ENCODE measurements at regions not wholly inside any gene's neighbourhood (a gene's known extent, or its start where the extent isn't known, plus 50 kb on each side); places are given as distances from the start of the nearest gene placed in this dataset.
"Not testable (repeated sequence)": the region's sequence is repeated elsewhere in the genome, so short reads cannot be mapped to it uniquely, and the experiment has no call there.

DNA sequence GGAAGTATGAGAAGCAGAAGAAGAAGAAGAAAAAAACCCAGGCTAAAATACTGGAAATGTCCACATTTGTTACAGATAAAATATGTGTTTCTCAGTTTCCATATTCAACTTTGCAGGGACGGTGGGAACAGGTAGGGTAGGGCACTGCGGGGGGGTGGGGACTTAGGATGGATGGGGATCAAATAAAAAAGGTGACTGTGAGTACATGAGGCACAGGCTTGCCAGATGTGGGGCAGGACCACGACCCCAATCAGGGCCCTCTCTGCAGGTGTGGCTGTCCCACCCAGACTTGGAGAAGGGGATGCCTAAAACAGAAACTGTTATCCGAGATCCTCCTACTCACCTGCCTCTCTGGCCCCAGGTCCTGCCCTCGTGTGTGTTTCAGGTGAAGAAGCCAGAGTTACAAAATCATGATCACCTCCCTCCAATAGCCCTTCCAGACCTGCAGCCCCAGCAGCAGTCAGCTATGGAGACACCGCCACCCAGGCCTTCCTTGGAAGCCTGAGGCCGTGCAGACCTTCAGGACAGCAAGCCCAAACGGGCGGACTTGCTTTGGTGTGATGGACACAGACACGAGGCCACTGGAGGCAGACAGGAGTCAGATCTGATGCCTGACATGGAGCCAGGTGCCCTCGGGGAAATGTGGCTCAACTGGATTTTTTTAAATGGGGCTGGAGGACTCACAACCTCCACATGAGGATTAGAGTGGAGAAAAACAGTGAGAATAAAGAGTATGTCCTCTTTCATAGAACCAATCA, 315.0 kb downstream of the BCL2L11 start:
- H3K36me3 ChIP-seq; DNase-seq; in situ Hi-C loops (cut with MboI; ENCODE audit: low pct_ligation_motif_present in 1 of 4, low pct_unique_long_range_greater_than_20kb in 1 of 4, low sequenced_read_pairs in 3 of 4); H3K9me3 ChIP-seq; intact Hi-C loops (cut with DNase I; ENCODE audit: low total_unique reads); H3K27me3 ChIP-seq; H3K4me1 ChIP-seq; H3K27ac ChIP-seq; H3K4me3 ChIP-seq: not testable (repeated sequence)
- WGBS, 2 donors (ENCODE audit: low coverage in 1 of 2) = 79 to 80% methylated on average over 2 to 5 of the region's 11 CpGs

DNA sequence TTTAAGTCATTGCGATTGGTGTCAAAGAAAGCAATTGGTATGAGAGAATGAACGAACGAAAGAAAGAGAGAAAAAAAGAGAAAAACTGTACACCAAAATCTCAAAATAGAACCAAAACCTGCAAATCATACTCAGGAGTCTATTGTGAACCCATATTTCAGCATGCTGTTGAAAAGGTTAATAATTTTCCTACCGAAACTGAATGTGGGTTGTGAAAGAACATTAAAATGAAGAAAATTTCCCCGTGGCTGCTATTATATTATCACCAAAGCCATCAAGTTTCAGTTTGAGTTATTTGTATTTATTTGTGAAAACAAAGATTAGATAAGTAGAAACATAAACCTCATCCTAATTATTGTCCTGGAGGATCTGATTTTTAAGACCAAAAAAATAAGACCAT, 315.7 kb downstream of the BCL2L11 start:
- in situ Hi-C loops (cut with MboI; ENCODE audit: low pct_ligation_motif_present in 1 of 4, low pct_unique_long_range_greater_than_20kb in 1 of 4, low sequenced_read_pairs in 3 of 4) = not testable (repeated sequence)

DNA sequence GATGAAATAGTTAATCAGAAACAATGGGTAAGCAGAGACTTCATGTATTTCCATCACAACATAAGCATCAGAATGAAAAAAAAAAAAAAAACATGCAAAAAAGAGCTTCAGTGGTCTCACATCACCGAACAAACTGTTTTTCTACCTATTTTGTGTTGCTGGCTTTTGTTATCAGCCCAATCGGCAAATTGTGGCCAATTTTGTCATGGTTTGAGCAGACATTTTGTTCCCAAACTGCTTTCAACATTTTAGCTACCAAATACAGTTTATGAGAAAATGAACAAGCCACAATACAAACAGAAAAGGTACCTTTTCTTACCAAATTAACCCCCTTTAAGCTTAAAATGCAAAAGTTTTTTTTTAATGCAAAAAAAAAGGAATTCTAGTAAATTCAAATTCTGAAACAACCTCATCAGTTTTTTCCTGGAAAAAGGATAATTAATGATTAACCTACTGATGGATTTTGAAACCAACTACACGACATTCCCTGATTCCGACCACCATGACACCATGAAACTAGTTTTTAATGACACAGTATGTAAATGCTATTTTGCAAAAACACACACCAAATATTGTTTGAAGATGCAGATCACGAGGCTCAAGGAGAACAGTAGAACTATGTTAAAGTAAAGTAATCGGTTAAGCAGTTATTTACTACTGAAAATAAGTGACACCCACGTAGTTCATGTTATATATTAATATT, 316.7 kb downstream of the BCL2L11 start:
- H3K36me3 ChIP-seq; H3K4me1 ChIP-seq; H3K27me3 ChIP-seq; DNase-seq; H3K9me3 ChIP-seq; H3K4me3 ChIP-seq; in situ Hi-C loops (cut with MboI; ENCODE audit: low pct_ligation_motif_present in 1 of 4, low pct_unique_long_range_greater_than_20kb in 1 of 4, low sequenced_read_pairs in 3 of 4); intact Hi-C loops (cut with DNase I; ENCODE audit: low total_unique reads); H3K27ac ChIP-seq: not testable (repeated sequence)
- WGBS, 2 donors (ENCODE audit: low coverage in 1 of 2) = 70% methylated on average over 5 of the region's 7 CpGs; no CpG with 5 or more reads in 1 of the 2 donors

More for the DNA sequence above, 315.7 kb downstream of the BCL2L11 start:
- H3K4me3 ChIP-seq; DNase-seq; H3K27me3 ChIP-seq; H3K9me3 ChIP-seq; H3K27ac ChIP-seq; intact Hi-C loops (cut with DNase I; ENCODE audit: low total_unique reads); H3K4me1 ChIP-seq; H3K36me3 ChIP-seq: not testable (repeated sequence)
- 18% methylated on average over 2 of the region's 5 CpGs; no CpG with 5 or more reads in 1 of the 2 donors for WGBS, 2 donors (ENCODE audit: low coverage in 1 of 2)

DNA sequence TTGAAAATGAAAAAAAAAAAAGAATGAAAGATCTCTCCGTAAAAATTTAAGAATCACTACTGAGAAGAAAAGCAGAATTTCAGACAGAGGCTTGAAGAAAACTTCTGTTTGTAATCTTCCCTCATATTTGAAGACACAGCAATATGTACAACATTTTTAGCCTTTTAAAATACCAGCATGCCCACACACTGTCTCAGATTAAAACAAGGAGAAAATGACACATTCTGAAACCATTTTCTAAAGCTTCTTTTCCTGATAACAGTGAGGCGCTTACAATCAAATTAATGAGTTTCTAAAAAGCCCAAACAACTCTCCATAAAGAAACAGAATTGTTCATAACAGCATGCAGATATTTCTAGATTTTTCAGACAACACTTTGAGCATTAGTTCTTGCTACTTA, 317.4 kb downstream of the BCL2L11 start:
- 95% methylated on average over 2 of the region's 2 CpGs; no CpG with 5 or more reads in 1 of the 2 donors for WGBS, 2 donors (ENCODE audit: low coverage in 1 of 2)
- H3K9me3 ChIP-seq; in situ Hi-C loops (cut with MboI; ENCODE audit: low pct_ligation_motif_present in 1 of 4, low pct_unique_long_range_greater_than_20kb in 1 of 4, low sequenced_read_pairs in 3 of 4); intact Hi-C loops (cut with DNase I; ENCODE audit: low total_unique reads); H3K27me3 ChIP-seq; H3K36me3 ChIP-seq; H3K4me1 ChIP-seq; DNase-seq; H3K27ac ChIP-seq; H3K4me3 ChIP-seq: not testable (repeated sequence)

DNA sequence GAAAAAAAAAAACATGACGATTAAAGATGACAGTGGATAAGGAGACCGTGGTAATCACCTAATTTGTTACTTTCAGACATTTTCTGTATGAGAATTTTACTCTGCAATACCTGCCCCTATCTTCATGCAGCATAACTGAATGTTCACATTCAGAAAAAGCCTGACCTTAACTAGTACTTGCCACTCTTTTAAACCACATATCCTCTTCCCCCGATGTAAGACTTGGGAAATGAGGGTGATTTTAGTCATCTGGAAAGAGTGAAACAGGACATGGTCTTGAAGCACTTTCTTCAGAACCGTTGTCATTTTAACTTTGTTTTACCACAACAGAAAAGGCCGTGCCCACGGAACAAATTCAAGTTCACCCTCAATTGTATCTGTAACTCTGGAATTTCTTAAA, 318.5 kb downstream of the BCL2L11 start:
- DNase-seq; in situ Hi-C loops (cut with MboI; ENCODE audit: low pct_ligation_motif_present in 1 of 4, low pct_unique_long_range_greater_than_20kb in 1 of 4, low sequenced_read_pairs in 3 of 4); intact Hi-C loops (cut with DNase I; ENCODE audit: low total_unique reads); H3K9me3 ChIP-seq; H3K4me3 ChIP-seq; H3K27ac ChIP-seq; H3K27me3 ChIP-seq; H3K4me1 ChIP-seq; H3K36me3 ChIP-seq: not testable (repeated sequence)
- 68% methylated on average over 4 of the region's 6 CpGs; no CpG with 5 or more reads in 1 of the 2 donors for WGBS, 2 donors (ENCODE audit: low coverage in 1 of 2)

DNA sequence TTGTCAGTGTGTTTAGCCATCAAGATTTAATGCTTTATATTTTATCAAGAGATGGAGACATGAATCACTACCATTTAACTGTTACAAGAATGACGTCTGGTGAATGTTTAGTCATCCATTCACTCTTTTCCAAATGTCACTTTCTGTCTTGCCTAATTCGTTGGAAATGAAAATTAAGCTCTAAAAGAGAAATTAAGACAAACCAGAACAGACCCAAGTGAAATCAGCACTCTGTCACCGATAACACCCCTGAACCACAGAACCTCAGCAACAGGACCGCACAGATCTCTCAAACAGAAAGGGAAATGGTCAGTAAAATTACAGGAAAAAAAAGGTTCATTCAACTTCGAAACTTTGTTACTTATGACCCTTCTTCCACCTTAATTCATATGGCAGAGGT, 320.9 kb downstream of the BCL2L11 start:
- H3K4me1 ChIP-seq; intact Hi-C loops (cut with DNase I; ENCODE audit: low total_unique reads); H3K27me3 ChIP-seq; DNase-seq; H3K4me3 ChIP-seq; H3K36me3 ChIP-seq; in situ Hi-C loops (cut with MboI; ENCODE audit: low pct_ligation_motif_present in 1 of 4, low pct_unique_long_range_greater_than_20kb in 1 of 4, low sequenced_read_pairs in 3 of 4); H3K27ac ChIP-seq; H3K9me3 ChIP-seq: not testable (repeated sequence)
- 90% methylated on average over 4 of the region's 5 CpGs; no CpG with 5 or more reads in 1 of the 2 donors for WGBS, 2 donors (ENCODE audit: low coverage in 1 of 2)

DNA sequence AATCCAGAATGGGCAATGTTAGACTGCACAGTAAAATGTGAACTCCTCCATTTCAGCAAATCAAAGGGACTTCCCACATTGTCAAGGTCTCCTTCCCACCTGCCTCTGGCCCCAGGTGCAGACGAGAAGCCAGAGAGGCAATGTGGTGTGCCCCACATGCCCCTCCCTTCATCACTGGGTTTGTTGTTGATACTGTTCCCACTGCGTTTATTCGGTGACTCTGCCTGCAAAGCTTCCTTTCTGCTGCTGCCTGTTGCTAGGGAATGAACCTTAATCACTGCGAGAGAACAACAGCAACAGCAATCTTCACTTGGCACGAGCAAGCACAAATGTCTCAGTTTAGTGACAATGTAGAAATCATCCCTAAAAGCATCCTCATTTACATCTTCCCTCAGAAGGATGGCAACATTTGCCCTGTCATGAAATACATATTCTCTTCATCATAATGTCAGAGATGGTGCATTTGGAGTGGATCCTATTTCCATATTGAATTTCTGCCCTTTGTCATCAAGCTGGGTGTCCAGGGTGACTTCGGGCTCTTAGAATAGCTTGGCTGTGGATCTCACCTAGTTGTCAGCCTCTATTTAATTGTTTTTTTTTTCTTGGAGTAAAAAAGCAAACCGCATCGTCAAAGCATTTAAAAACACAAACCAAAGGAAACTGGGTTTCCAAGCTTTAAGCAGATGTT, 322.2 kb downstream of the BCL2L11 start:
- intact Hi-C loops (cut with DNase I; ENCODE audit: low total_unique reads); DNase-seq; H3K27ac ChIP-seq; H3K4me3 ChIP-seq; H3K36me3 ChIP-seq; H3K27me3 ChIP-seq; H3K9me3 ChIP-seq; H3K4me1 ChIP-seq; in situ Hi-C loops (cut with MboI; ENCODE audit: low pct_ligation_motif_present in 1 of 4, low pct_unique_long_range_greater_than_20kb in 1 of 4, low sequenced_read_pairs in 3 of 4): not testable (repeated sequence)
- 6% methylated on average over 4 of the region's 8 CpGs; no CpG with 5 or more reads in 1 of the 2 donors for WGBS, 2 donors (ENCODE audit: low coverage in 1 of 2)

DNA sequence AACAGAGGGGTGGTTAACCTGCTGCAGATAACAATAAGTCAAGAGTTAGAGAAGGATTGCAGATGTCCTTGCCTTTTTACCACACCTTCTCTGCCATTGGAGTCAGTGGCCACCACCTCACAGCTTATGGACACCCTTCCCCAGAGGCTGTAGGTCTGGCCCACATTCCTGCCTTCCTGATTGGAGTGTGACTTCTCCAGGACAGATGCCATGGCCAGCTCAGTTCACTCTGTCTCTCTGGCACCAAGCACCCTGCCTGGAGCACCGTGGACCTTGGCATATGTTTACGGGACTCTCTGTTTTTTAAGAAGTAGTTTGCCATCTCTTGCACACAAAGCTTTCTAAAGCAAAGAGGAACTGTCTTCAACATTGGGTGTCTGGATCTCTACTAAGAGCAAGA, 323.8 kb downstream of the BCL2L11 start:
- intact Hi-C loops (cut with DNase I; ENCODE audit: low total_unique reads); H3K27me3 ChIP-seq; H3K4me1 ChIP-seq; H3K9me3 ChIP-seq; H3K4me3 ChIP-seq; DNase-seq; in situ Hi-C loops (cut with MboI; ENCODE audit: low pct_ligation_motif_present in 1 of 4, low pct_unique_long_range_greater_than_20kb in 1 of 4, low sequenced_read_pairs in 3 of 4); H3K36me3 ChIP-seq; H3K27ac ChIP-seq: not testable (repeated sequence)
- WGBS, 2 donors (ENCODE audit: low coverage in 1 of 2) = no CpG with 5 or more reads among the region's 2 CpGs

DNA sequence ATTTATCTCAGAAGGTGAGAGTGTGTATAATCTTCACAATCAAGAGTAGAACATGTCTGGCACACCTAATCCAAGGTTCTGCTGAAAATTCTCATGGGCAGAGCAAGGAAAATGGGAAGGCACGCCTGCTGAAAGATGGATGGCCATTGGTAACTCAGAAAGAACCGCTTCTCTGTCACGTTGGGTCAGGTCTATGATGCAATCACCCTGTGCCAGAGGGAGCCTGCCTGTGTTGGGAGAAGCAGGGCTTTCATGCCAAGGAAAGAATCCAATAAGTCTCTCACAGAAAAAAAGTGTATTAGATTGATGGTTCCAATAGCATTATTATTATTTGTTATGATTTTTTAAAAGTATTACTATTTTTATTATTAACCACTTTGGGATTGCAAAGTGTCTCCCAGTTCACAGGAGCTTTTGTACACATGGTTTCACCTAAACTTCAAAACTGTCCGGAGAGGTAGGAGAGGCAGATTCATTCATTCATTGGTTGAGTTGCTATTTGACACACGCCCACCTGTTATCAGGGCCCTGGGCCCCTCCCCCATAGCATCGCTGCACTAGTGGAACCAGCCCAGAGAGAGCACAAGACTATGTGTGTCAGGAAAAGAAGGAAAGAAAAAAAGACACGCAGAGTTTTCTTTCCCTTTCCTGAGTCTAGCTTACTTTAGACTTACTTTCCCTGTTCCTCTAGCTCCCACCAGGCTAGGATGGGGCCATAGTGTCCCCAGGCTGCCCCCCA, 324.6 kb downstream of the BCL2L11 start:
- DNase-seq; H3K36me3 ChIP-seq; H3K27ac ChIP-seq; H3K27me3 ChIP-seq; H3K9me3 ChIP-seq; H3K4me1 ChIP-seq; intact Hi-C loops (cut with DNase I; ENCODE audit: low total_unique reads); H3K4me3 ChIP-seq; in situ Hi-C loops (cut with MboI; ENCODE audit: low pct_ligation_motif_present in 1 of 4, low pct_unique_long_range_greater_than_20kb in 1 of 4, low sequenced_read_pairs in 3 of 4): not testable (repeated sequence)
- WGBS, 2 donors (ENCODE audit: low coverage in 1 of 2) = no CpG with 5 or more reads among the region's 7 CpGs

DNA sequence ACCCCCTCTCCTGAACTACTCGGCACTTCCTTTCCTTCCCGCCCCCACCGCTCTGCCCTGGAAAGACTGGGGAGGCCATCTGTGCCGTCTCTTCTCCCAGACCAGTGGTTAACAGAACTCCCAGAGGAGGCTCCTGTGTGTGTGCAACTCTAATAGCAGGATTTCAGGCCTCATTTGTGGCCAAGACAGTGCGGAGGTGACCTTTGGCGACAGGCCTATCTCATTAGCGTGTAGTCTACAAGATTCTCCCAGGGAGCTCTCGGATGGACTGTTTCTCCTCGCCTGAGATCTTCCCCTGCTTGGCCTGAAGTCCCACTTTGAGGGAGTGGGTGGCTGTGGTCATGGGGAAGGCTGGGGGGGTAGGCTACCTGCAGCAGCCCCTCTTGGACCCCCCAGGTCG, 325.2 kb downstream of the BCL2L11 start:
- H3K27ac ChIP-seq; intact Hi-C loops (cut with DNase I; ENCODE audit: low total_unique reads); in situ Hi-C loops (cut with MboI; ENCODE audit: low pct_ligation_motif_present in 1 of 4, low pct_unique_long_range_greater_than_20kb in 1 of 4, low sequenced_read_pairs in 3 of 4): not testable (repeated sequence)

More for the DNA sequence above, 325.2 kb downstream of the BCL2L11 start:
- H3K4me1 ChIP-seq, H3K9me3 ChIP-seq, H3K4me3 ChIP-seq, DNase-seq, H3K27me3 ChIP-seq, H3K36me3 ChIP-seq: not testable (repeated sequence)
- no CpG with 5 or more reads among the region's 10 CpGs for WGBS, 2 donors (ENCODE audit: low coverage in 1 of 2)
